ENCODE measurements at regions not wholly inside any gene's neighbourhood (a gene's known extent, or its start where the extent isn't known, plus 50 kb on each side); places are given as distances from the start of the nearest gene placed in this dataset.

GRCh38 chr6:144834426-144835038 is 549.4 kb downstream of the UTRN start:
- H3K36me3 Mint-ChIP-seq (ENCODE audit: low read depth) = peaks cover 49% of the 10 kb centered on the region
- no peaks in the 10 kb centered on the region for H3K9me3 Mint-ChIP-seq
- no peaks in the 10 kb centered on the region for H3K4me1 Mint-ChIP-seq
- no peaks in the 10 kb centered on the region for H3K27me3 Mint-ChIP-seq (ENCODE audit: low read depth)
- TF ChIP-seq CTCF (IDR thresholded peaks at IDR 0.05; ENCODE audit: unreplicated experiment in 3 of 3) = no peak
- no peak overlapping the region for H3K27ac Mint-ChIP-seq
- no peak overlapping the region for H3K4me3 Mint-ChIP-seq

- TF ChIP-seq CTCF (IDR thresholded peaks at IDR 0.05; ENCODE audit: unreplicated experiment in 3 of 3) = no peak
- Mint-ChIP-seq H3K27me3 (ENCODE audit: low read depth) (no peaks in the 10 kb centered on the region), H3K27ac (peak overlapping the region in 1 of 3 experiments; percentile 14), H3K4me3 (no peak overlapping the region), H3K9me3 (no peaks in the 10 kb centered on the region), H3K36me3 (ENCODE audit: low read depth) (peaks cover 49% of the 10 kb centered on the region), H3K4me1 (no peaks in the 10 kb centered on the region)
Measured at GRCh38 chr6:144835322-144835973, 550.3 kb downstream of the UTRN start.

- no peak overlapping the region for H3K27ac Mint-ChIP-seq
- TF ChIP-seq CTCF (IDR thresholded peaks at IDR 0.05; ENCODE audit: unreplicated experiment in 3 of 3) = no peak
Measured at GRCh38 chr6:144840619-144841018, 555.5 kb downstream of the UTRN start.

GRCh38 chr6:144843701-144844100 is 558.6 kb downstream of the UTRN start:
- H3K4me1 Mint-ChIP-seq = peaks cover 5% of the 10 kb centered on the region
- no peak overlapping the region for H3K4me3 Mint-ChIP-seq
- no peaks in the 10 kb centered on the region for H3K9me3 Mint-ChIP-seq
- no peak for TF ChIP-seq CTCF (IDR thresholded peaks at IDR 0.05; ENCODE audit: unreplicated experiment in 3 of 3)
- no peak overlapping the region for H3K27ac Mint-ChIP-seq
- H3K36me3 Mint-ChIP-seq (ENCODE audit: low read depth) = peaks cover 46% of the 10 kb centered on the region
- no peaks in the 10 kb centered on the region for H3K27me3 Mint-ChIP-seq (ENCODE audit: low read depth)

More at GRCh38 chr6:144840619-144841018, 555.5 kb downstream of the UTRN start:
- H3K36me3 Mint-ChIP-seq (ENCODE audit: low read depth) = peaks cover 53% of the 10 kb centered on the region
- H3K4me1 Mint-ChIP-seq = peaks cover 5% of the 10 kb centered on the region
- H3K27me3 Mint-ChIP-seq (ENCODE audit: low read depth) = no peaks in the 10 kb centered on the region
- no peaks in the 10 kb centered on the region for H3K9me3 Mint-ChIP-seq
- H3K4me3 Mint-ChIP-seq = no peak overlapping the region

- Mint-ChIP-seq H3K4me3 (no peak overlapping the region), H3K4me1 (peaks cover 5% of the 10 kb centered on the region), H3K27ac (no peak overlapping the region), H3K9me3 (no peaks in the 10 kb centered on the region), H3K36me3 (ENCODE audit: low read depth) (peaks cover 47% of the 10 kb centered on the region), H3K27me3 (ENCODE audit: low read depth) (no peaks in the 10 kb centered on the region)
- no peak for TF ChIP-seq CTCF (IDR thresholded peaks at IDR 0.05; ENCODE audit: unreplicated experiment in 3 of 3)
Measured at GRCh38 chr6:144844596-144844995, 559.5 kb downstream of the UTRN start.

GRCh38 chr6:144845186-144845585 is 560.1 kb downstream of the UTRN start:
- Mint-ChIP-seq H3K36me3 (ENCODE audit: low read depth) (peaks cover 51% of the 10 kb centered on the region), H3K27me3 (ENCODE audit: low read depth) (no peaks in the 10 kb centered on the region), H3K27ac (no peak overlapping the region), H3K4me1 (peaks cover 5% of the 10 kb centered on the region), H3K4me3 (no peak overlapping the region), H3K9me3 (no peaks in the 10 kb centered on the region)
- TF ChIP-seq CTCF (IDR thresholded peaks at IDR 0.05; ENCODE audit: unreplicated experiment in 3 of 3) = no peak

All from nephron (organoid).